ENCODE measurements at regions not wholly inside any gene's neighbourhood (a gene's known extent, or its start where the extent isn't known, plus 50 kb on each side); places are given as distances from the start of the nearest gene placed in this dataset.

DNA sequence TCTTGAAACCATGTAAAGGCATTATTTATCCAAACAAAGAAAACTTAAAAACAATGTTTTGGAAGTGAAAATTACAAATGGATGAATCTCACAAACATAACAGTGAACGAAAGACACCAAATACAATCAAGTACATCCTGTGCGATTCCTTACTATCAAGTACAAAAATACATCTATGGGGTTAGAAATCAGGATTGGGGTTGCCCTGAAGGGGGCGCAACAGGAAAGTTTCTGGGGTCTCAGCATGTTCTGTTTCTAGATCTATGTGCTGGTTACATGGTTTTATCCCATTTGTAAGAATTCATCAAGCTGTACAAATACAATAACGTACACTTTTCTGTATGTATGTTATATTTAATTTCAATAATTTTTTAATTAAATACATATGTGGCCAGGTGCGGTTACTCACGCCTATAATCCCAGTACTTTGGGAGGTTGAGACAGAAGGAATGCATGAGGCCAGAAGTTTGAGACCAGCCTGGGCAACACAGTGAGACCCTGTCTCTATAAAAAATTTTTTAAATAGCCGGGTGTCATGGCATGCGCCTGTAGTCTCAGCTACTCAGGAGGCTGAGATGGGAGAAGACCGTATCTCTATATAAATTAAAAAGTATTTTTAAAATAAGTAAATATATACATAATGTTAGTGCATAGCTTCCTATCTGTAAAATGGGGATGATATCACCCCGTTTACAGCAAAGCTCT is 121.5 kb upstream of the SOD1 start:
- TF ChIP-seq POLR2A (IDR thresholded peaks at IDR 0.05) = no peak
- TF ChIP-seq, protein P1, sequence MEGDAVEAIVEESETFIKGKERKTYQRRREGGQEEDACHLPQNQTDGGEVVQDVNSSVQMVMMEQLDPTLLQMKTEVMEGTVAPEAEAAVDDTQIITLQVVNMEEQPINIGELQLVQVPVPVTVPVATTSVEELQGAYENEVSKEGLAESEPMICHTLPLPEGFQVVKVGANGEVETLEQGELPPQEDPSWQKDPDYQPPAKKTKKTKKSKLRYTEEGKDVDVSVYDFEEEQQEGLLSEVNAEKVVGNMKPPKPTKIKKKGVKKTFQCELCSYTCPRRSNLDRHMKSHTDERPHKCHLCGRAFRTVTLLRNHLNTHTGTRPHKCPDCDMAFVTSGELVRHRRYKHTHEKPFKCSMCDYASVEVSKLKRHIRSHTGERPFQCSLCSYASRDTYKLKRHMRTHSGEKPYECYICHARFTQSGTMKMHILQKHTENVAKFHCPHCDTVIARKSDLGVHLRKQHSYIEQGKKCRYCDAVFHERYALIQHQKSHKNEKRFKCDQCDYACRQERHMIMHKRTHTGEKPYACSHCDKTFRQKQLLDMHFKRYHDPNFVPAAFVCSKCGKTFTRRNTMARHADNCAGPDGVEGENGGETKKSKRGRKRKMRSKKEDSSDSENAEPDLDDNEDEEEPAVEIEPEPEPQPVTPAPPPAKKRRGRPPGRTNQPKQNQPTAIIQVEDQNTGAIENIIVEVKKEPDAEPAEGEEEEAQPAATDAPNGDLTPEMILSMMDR (IDR thresholded peaks at IDR 0.05 in 4 of 5, conservative IDR thresholded peaks at IDR 0.05 in 1 of 5) = no peak
